ENCODE measurements at regions not wholly inside any gene's neighbourhood (a gene's known extent, or its start where the extent isn't known, plus 50 kb on each side); places are given as distances from the start of the nearest gene placed in this dataset.

GRCh38 chr12:126930234-126930633 lies 1336.7 kb upstream of the TMEM132C start:
- Mint-ChIP-seq H3K36me3 (peaks cover 52% of the 10 kb centered on the region), H3K9me3 (peaks cover 71% of the 10 kb centered on the region), H3K27ac (no peak overlapping the region), H3K4me3 (no peak overlapping the region), H3K27me3 (ENCODE audit: low read depth) (no peaks in the 10 kb centered on the region; the same call in 1 of the 2 replicates), H3K4me1 (no peaks in the 10 kb centered on the region)
- CTCF ChIA-PET = no interaction called here
- TF ChIP-seq MYBL2 (CRISPR knock-in tag; IDR thresholded peaks at IDR 0.05) = no peak
- no peak for TF ChIP-seq CREB1 (CRISPR knock-in tag; IDR thresholded peaks at IDR 0.05)
- no peak for TF ChIP-seq CREM (CRISPR knock-in tag; IDR thresholded peaks at IDR 0.05)
- TF ChIP-seq, protein P1, sequence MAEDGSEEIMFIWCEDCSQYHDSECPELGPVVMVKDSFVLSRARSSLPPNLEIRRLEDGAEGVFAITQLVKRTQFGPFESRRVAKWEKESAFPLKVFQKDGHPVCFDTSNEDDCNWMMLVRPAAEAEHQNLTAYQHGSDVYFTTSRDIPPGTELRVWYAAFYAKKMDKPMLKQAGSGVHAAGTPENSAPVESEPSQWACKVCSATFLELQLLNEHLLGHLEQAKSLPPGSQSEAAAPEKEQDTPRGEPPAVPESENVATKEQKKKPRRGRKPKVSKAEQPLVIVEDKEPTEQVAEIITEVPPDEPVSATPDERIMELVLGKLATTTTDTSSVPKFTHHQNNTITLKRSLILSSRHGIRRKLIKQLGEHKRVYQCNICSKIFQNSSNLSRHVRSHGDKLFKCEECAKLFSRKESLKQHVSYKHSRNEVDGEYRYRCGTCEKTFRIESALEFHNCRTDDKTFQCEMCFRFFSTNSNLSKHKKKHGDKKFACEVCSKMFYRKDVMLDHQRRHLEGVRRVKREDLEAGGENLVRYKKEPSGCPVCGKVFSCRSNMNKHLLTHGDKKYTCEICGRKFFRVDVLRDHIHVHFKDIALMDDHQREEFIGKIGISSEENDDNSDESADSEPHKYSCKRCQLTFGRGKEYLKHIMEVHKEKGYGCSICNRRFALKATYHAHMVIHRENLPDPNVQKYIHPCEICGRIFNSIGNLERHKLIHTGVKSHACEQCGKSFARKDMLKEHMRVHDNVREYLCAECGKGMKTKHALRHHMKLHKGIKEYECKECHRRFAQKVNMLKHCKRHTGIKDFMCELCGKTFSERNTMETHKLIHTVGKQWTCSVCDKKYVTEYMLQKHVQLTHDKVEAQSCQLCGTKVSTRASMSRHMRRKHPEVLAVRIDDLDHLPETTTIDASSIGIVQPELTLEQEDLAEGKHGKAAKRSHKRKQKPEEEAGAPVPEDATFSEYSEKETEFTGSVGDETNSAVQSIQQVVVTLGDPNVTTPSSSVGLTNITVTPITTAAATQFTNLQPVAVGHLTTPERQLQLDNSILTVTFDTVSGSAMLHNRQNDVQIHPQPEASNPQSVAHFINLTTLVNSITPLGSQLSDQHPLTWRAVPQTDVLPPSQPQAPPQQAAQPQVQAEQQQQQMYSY (CRISPR knock-in tag; IDR thresholded peaks at IDR 0.05) = no peak
- TF ChIP-seq NR2C2 (CRISPR knock-in tag; IDR thresholded peaks at IDR 0.05) = no peak
- TF ChIP-seq NFE2L1 (CRISPR knock-in tag; IDR thresholded peaks at IDR 0.05) = no peak
- TF ChIP-seq ZNF425 (CRISPR knock-in tag; conservative IDR thresholded peaks at IDR 0.05) = no peak
- ATAC-seq (no peak), DNase-seq (ENCODE audit: low spot score) (no peak)
- POLR2A ChIA-PET = no interaction called here

DNA sequence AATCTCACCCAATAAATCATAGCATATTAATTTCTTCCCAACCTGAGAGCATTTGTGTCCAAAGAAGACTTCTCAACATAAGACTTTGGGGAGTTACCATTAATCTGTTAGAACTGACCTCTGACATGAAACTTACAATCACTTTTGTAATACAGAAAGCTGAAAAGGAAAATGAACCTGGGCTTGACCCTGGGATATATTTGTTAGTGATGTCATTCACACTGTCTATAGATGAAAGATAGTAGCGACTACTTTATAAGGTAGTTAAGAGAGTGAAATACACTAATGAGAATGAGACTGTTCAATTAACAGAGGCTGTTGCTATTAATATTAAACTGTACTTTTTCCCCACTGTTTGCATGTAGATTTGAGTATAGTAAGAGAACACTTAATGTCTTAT lies 1334.8 kb upstream of the TMEM132C start:
- no peak for TF ChIP-seq ZBTB21 (CRISPR knock-in tag; IDR thresholded peaks at IDR 0.05; ENCODE audit: borderline replicate concordance)
- no peak for TF ChIP-seq ZNF396 (CRISPR knock-in tag; IDR thresholded peaks at IDR 0.05; ENCODE audit: borderline replicate concordance)
- TF ChIP-seq, protein P2, sequence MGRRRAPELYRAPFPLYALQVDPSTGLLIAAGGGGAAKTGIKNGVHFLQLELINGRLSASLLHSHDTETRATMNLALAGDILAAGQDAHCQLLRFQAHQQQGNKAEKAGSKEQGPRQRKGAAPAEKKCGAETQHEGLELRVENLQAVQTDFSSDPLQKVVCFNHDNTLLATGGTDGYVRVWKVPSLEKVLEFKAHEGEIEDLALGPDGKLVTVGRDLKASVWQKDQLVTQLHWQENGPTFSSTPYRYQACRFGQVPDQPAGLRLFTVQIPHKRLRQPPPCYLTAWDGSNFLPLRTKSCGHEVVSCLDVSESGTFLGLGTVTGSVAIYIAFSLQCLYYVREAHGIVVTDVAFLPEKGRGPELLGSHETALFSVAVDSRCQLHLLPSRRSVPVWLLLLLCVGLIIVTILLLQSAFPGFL (CRISPR knock-in tag; IDR thresholded peaks at IDR 0.05; ENCODE audit: borderline replicate concordance) = no peak
- TF ChIP-seq TEAD4 (CRISPR knock-in tag; IDR thresholded peaks at IDR 0.05) = no peak
- TF ChIP-seq ZNF416 (CRISPR knock-in tag; IDR thresholded peaks at IDR 0.05) = no peak
- TF ChIP-seq JAZF1 (CRISPR knock-in tag; IDR thresholded peaks at IDR 0.05) = no peak
- TF ChIP-seq ZNF425 (CRISPR knock-in tag; conservative IDR thresholded peaks at IDR 0.05) = no peak
- TF ChIP-seq, protein P3, sequence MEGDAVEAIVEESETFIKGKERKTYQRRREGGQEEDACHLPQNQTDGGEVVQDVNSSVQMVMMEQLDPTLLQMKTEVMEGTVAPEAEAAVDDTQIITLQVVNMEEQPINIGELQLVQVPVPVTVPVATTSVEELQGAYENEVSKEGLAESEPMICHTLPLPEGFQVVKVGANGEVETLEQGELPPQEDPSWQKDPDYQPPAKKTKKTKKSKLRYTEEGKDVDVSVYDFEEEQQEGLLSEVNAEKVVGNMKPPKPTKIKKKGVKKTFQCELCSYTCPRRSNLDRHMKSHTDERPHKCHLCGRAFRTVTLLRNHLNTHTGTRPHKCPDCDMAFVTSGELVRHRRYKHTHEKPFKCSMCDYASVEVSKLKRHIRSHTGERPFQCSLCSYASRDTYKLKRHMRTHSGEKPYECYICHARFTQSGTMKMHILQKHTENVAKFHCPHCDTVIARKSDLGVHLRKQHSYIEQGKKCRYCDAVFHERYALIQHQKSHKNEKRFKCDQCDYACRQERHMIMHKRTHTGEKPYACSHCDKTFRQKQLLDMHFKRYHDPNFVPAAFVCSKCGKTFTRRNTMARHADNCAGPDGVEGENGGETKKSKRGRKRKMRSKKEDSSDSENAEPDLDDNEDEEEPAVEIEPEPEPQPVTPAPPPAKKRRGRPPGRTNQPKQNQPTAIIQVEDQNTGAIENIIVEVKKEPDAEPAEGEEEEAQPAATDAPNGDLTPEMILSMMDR (IDR thresholded peaks at IDR 0.05) = no peak
- TF ChIP-seq ZNF219 (CRISPR knock-in tag; IDR thresholded peaks at IDR 0.05; ENCODE audit: borderline replicate concordance) = no peak
- TF ChIP-seq NR3C1 (CRISPR knock-in tag; conservative IDR thresholded peaks at IDR 0.05; ENCODE audit: low read depth) = no peak
- TF ChIP-seq, protein P4, sequence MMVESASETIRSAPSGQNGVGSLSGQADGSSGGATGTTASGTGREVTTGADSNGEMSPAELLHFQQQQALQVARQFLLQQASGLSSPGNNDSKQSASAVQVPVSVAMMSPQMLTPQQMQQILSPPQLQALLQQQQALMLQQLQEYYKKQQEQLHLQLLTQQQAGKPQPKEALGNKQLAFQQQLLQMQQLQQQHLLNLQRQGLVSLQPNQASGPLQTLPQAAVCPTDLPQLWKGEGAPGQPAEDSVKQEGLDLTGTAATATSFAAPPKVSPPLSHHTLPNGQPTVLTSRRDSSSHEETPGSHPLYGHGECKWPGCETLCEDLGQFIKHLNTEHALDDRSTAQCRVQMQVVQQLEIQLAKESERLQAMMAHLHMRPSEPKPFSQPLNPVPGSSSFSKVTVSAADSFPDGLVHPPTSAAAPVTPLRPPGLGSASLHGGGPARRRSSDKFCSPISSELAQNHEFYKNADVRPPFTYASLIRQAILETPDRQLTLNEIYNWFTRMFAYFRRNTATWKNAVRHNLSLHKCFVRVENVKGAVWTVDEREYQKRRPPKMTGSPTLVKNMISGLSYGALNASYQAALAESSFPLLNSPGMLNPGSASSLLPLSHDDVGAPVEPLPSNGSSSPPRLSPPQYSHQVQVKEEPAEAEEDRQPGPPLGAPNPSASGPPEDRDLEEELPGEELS (CRISPR knock-in tag; IDR thresholded peaks at IDR 0.05) = no peak
- Mint-ChIP-seq H3K27me3 (ENCODE audit: low read depth) (peaks cover 4% of the 10 kb centered on the region; the same call in 1 of the 2 replicates), H3K4me3 (no peak overlapping the region), H3K36me3 (peaks cover 50% of the 10 kb centered on the region), H3K9me3 (peaks cover 66% of the 10 kb centered on the region), H3K4me1 (no peaks in the 10 kb centered on the region), H3K27ac (no peak overlapping the region)
- DNase-seq (ENCODE audit: low spot score) = no peak
- ChIA-PET CTCF (no interaction called here), POLR2A (no interaction called here)
- ATAC-seq = no peak
